ENCODE measurements at regions not wholly inside any gene's neighbourhood (a gene's known extent, or its start where the extent isn't known, plus 50 kb on each side); places are given as distances from the start of the nearest gene placed in this dataset.

DNA sequence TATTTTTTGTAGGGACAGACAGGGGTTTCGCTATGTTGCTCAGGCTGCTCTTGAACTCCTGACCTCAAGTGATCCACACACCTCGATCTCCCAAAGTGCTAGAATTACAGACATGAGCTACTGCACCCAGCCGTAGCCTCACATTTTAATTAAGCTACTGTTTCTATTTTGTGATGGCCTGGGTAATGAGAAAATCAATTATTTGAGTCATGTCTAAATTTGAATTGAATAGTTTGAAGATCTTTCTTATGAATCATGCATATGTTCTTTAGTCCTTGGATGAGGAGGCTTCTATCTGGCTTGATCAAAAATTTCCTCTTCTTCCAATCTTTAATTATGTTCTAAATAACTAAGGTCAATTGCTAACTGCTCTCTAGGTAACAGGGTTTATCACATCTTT lies 175.0 kb downstream of the REEP3 start:
- no peaks in the 10 kb centered on the region for H3K27me3 ChIP-seq
- WGBS, 2 donors: 90 to 94% methylated on average over 3 of the region's 3 CpGs
- no peak for DNase-seq
- peaks cover 31% of the 10 kb centered on the region for H3K4me1 ChIP-seq
- no peaks in the 10 kb centered on the region for H3K36me3 ChIP-seq (replicated peaks in 1 of 2; ENCODE audit: insufficient read depth in 1 of 2, low read depth in 2 of 2)
- intact Hi-C loops (cut with DNase I): loop anchor here (10.0 kb wide), 1 partner anchor 51 kb away; no protein-coding TSS in a partner anchor
- H3K27ac ChIP-seq: no peak overlapping the region
- TF ChIP-seq CTCF (IDR thresholded peaks at IDR 0.05): no peak
- TF ChIP-seq POLR2A (IDR thresholded peaks at IDR 0.05): no peak
- ATAC-seq: no peak
- no peaks in the 10 kb centered on the region for H3K9me3 ChIP-seq
- H3K4me3 ChIP-seq: no peak overlapping the region

DNA sequence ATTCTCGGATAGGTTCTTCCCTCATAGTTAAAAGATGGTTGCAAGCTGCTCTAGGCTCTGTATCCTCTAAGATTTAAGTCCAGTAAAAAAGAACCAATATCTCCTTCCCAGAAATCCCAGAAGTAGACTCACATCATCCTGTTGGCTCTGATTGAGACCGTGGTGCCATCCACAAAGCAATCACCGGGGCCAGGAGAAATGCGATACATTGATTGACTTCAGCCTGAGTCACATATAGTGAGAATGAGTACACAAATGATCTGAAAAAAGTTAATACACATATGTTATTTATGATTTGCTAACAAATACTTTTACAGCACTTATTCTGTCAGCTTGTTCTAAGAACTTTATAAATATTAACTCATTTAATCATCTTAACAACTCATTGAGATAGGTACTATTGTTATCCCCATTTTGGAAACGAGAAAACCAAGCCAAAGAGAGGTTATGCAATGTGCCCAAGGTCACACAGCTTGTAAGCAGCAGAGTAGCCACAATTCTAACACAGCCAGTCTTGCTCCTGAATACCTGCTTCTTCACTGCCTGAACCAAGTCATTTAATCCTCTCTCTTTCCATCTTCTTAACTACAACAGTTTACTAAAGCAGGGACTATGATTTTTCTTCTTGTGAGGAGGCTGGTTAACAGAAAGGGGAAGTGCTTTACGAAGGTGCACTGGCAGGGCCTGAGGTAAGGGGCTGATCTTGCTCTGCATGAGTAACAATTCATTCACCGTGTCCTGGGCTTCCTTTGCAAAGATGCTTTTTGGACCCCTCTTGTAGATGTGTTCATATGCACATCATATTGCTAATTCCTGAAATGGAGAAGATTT lies 177.0 kb downstream of the REEP3 start:
- no peaks in the 10 kb centered on the region for H3K27me3 ChIP-seq
- no peak overlapping the region for H3K4me3 ChIP-seq
- ATAC-seq: peak; percentile 36
- 61 to 63% methylated on average over 7 of the region's 7 CpGs for WGBS, 2 donors
- intact Hi-C loops (cut with DNase I): loop anchor here (10.0 kb wide), 1 partner anchor 53 kb away; no protein-coding TSS in a partner anchor
- TF ChIP-seq POLR2A (IDR thresholded peaks at IDR 0.05): no peak
- no peak for TF ChIP-seq CTCF (IDR thresholded peaks at IDR 0.05)
- no peaks in the 10 kb centered on the region for H3K9me3 ChIP-seq
- H3K4me1 ChIP-seq: peaks cover 48% of the 10 kb centered on the region
- H3K36me3 ChIP-seq (replicated peaks in 1 of 2; ENCODE audit: insufficient read depth in 1 of 2, low read depth in 2 of 2): no peaks in the 10 kb centered on the region
- DNase-seq: peak in 1 of 4 donors; percentile 14
- H3K27ac ChIP-seq: peak overlapping the region in 1 of 4 donors; percentile 3

DNA sequence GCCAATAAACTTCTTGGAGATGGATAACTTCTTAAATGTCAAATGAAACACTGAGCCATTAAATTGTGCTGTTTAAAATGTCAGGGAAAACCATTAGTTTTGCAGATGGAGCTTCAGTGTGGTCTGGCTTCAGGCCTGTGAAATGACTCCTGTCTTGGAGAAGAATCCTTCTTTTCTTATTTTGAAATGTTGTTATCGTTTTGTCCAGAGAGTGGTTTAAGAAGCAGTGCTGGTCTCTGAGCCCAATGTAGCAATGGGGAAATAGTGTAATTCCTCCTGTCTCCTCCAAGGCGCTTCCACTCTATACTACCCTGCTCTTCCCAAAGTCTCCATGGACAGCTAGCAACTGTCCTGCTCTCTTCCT lies 177.6 kb downstream of the REEP3 start:
- 83 to 90% methylated on average over 2 of the region's 2 CpGs for WGBS, 2 donors

GRCh38 chr10:63699785-63700613 lies 178.8 kb downstream of the REEP3 start:
- WGBS, 2 donors: 34% methylated on average over 5 of the region's 5 CpGs
- intact Hi-C loops (cut with DNase I): loop anchor here (10.0 kb wide), 1 partner anchor 55 kb away; no protein-coding TSS in a partner anchor
- H3K27me3 ChIP-seq: no peaks in the 10 kb centered on the region
- ATAC-seq (no peak), DNase-seq (peak; percentile 39 to 72 (median 62))
- no peak overlapping the region for H3K4me3 ChIP-seq
- TF ChIP-seq CTCF (IDR thresholded peaks at IDR 0.05) (no peak), POLR2A (IDR thresholded peaks at IDR 0.05) (no peak)
- H3K27ac ChIP-seq: peak overlapping the region; percentile 13 to 76 (median 56)
- H3K36me3 ChIP-seq (replicated peaks in 1 of 2; ENCODE audit: insufficient read depth in 1 of 2, low read depth in 2 of 2): no peaks in the 10 kb centered on the region
- no peaks in the 10 kb centered on the region for H3K9me3 ChIP-seq
- H3K4me1 ChIP-seq: peaks cover 66% of the 10 kb centered on the region

More for the DNA sequence above, 177.6 kb downstream of the REEP3 start:
- intact Hi-C loops (cut with DNase I): loop anchor here (10.0 kb wide), 1 partner anchor 54 kb away; no protein-coding TSS in a partner anchor
- Histone ChIP-seq H3K36me3 (replicated peaks in 1 of 2; ENCODE audit: insufficient read depth in 1 of 2, low read depth in 2 of 2) (no peaks in the 10 kb centered on the region), H3K4me1 (peaks cover 54% of the 10 kb centered on the region), H3K9me3 (no peaks in the 10 kb centered on the region), H3K27ac (peak overlapping the region in 3 of 4 donors; percentile 13 to 76 (median 71)), H3K4me3 (no peak overlapping the region), H3K27me3 (no peaks in the 10 kb centered on the region)
- ATAC-seq (no peak), DNase-seq (peak in 1 of 4 donors; percentile 8)
- TF ChIP-seq POLR2A (IDR thresholded peaks at IDR 0.05) (no peak), CTCF (IDR thresholded peaks at IDR 0.05) (no peak)

Data from body of pancreas (tissue), 4 donors.